ENCODE measurements at regions not wholly inside any gene's neighbourhood (a gene's known extent, or its start where the extent isn't known, plus 50 kb on each side); places are given as distances from the start of the nearest gene placed in this dataset.

GRCh38 chr9:135326633-135327152, 152.9 kb upstream of the PPP1R26 start:
- no peak for DNase-seq

GRCh38 chr9:135328485-135329417, 150.8 kb upstream of the PPP1R26 start:
- DNase-seq: no peak

- no peak for DNase-seq
These were observed 149.8 kb upstream of the PPP1R26 start for GRCh38 chr9:135329571-135330306.

- no peak for DNase-seq
These were observed 149.3 kb upstream of the PPP1R26 start for GRCh38 chr9:135330307-135330631.

- no peak for DNase-seq
These were observed 148.6 kb upstream of the PPP1R26 start for GRCh38 chr9:135330685-135331590.

GRCh38 chr9:135332516-135332915, 147.1 kb upstream of the PPP1R26 start:
- DNase-seq: no peak

GRCh38 chr9:135332979-135333748, 146.4 kb upstream of the PPP1R26 start:
- no peak for DNase-seq

GRCh38 chr9:135334953-135335460, 144.6 kb upstream of the PPP1R26 start:
- no peak for DNase-seq

- no peak for DNase-seq
These were observed 143.8 kb upstream of the PPP1R26 start for GRCh38 chr9:135335691-135336181.

GRCh38 chr9:135336722-135337527, 142.7 kb upstream of the PPP1R26 start:
- DNase-seq: no peak

GRCh38 chr9:135338546-135338945, 141.0 kb upstream of the PPP1R26 start:
- DNase-seq: no peak

GRCh38 chr9:135339378-135339973, 140.1 kb upstream of the PPP1R26 start:
- DNase-seq: no peak

- no peak for DNase-seq
These were observed 139.4 kb upstream of the PPP1R26 start for GRCh38 chr9:135340143-135340655.

GRCh38 chr9:135340726-135341475, 138.7 kb upstream of the PPP1R26 start:
- DNase-seq: no peak

- DNase-seq: no peak
These were observed 137.9 kb upstream of the PPP1R26 start for GRCh38 chr9:135341612-135342169.

GRCh38 chr9:135342206-135343130, 137.1 kb upstream of the PPP1R26 start:
- DNase-seq: no peak

- no peak for DNase-seq
These were observed 136.4 kb upstream of the PPP1R26 start for GRCh38 chr9:135343136-135343535.

Data from EL (cell line).